Endothelial cell of umbilical vein (primary cell): ENCODE measurements at regions not wholly inside any gene's neighbourhood (a gene's known extent, or its start where the extent isn't known, plus 50 kb on each side); places are given as distances from the start of the nearest gene placed in this dataset.

ENCODE experiments used
- BruUV-seq: library from RNA; stranded (reverse); fragments of 400-500 nt; replicated peaks from 2 replicates; lab custom pipeline; 2021; lab: Mats Ljungman, UMichigan
- CTCF ChIA-PET: fragments of 300-600, 350-600 bp; sonication (Branson Sonifier 250); formaldehyde crosslinking; loops from one replicate; lab custom pipeline; 2021; ENCODE audit warnings: antibody characterized with exemption, inconsistent platforms; lab: Charles Lee
- POLR2A ChIA-PET: fragments of 300-600, 350-600 bp; sonication (Branson Sonifier 250); formaldehyde crosslinking; loops from one replicate; lab custom pipeline; 2021; ENCODE audit warnings: antibody characterized with exemption, inconsistent platforms; lab: Charles Lee
- DNase-seq: peaks from one replicate; pipeline ENCODE4 v3.0.0-alpha.2; 2011; ENCODE audit warnings: low read depth, low spot score
- FAIRE-seq: peaks from 2 replicates; lab custom pipeline; 2011; peaks lifted over from hg19 to GRCh38; lab: Jason Lieb, UNC
- H2AFZ ChIP-seq: 2 replicates; pipeline ENCODE4 v1.6.0; 2012; ENCODE audit warnings: low read depth, low read length, control low read depth, inconsistent platforms
- H3K27ac ChIP-seq: 2 replicates; pipeline ENCODE4 v1.5.1; 2011; ENCODE audit warnings: low read depth, mild to moderate bottlenecking, control low read depth, low read length, moderate library complexity; ENCODE audit not compliant: insufficient read depth
- H3K27me3 ChIP-seq, 2 experiments: 2 replicates each; pipeline versions ENCODE4 v1.6.0 to v1.6.1; 2011; ENCODE audit warnings: low read length in 2 of 2, mixed read lengths in 1 of 2; ENCODE audit not compliant: control insufficient read depth in 2 of 2, insufficient read depth in 2 of 2
- H3K36me3 ChIP-seq, 2 experiments: 2 replicates in 1 of 2; 3 replicates in 1 of 2; pipeline ENCODE4 v1.5.1; 2011; ENCODE audit warnings: low read length in 2 of 2, mild to moderate bottlenecking in 1 of 2, moderate library complexity in 1 of 2; ENCODE audit not compliant: control insufficient read depth in 2 of 2, insufficient read depth in 2 of 2; ENCODE audit errors: extremely low read depth in 1 of 2
- H3K4me1 ChIP-seq: 3 replicates; pipeline ENCODE4 v1.5.1; 2011; ENCODE audit warnings: mild to moderate bottlenecking, low read length; ENCODE audit not compliant: control insufficient read depth, insufficient read depth; ENCODE audit errors: extremely low read depth
- H3K4me2 ChIP-seq: 2 replicates; pipeline ENCODE4 v1.6.1; 2011; ENCODE audit warnings: low read length, control low read depth, mixed read lengths; ENCODE audit not compliant: insufficient read depth
- H3K4me3 ChIP-seq, 3 experiments: fragments of 200-600 bp in 1 of 3; sonication (generic), shearing (Covaris generic) in 1 of 3; replicated peaks in 1 of 3; 2 replicates each; pipeline ENCODE4 v1.5.1; 2011 to 2016; ENCODE audit warnings: control low read depth in 3 of 3, low read length in 3 of 3, mild to moderate bottlenecking in 2 of 3, inconsistent platforms in 1 of 3, low read depth in 1 of 3, moderate library complexity in 1 of 3; ENCODE audit not compliant: insufficient read depth in 1 of 3
- H3K79me2 ChIP-seq: 2 replicates; pipeline ENCODE4 v1.6.0; 2012; ENCODE audit warnings: low read length, inconsistent platforms; ENCODE audit not compliant: control insufficient read depth, insufficient read depth
- H3K9ac ChIP-seq: replicated peaks from 2 replicates; pipeline ENCODE3; 2011; ENCODE audit warnings: low read length, control low read depth; ENCODE audit not compliant: insufficient read depth; ENCODE audit errors: extremely low read depth
- H3K9me1 ChIP-seq: replicated peaks from 3 replicates; pipeline ENCODE4 v1.6.0; 2011; ENCODE audit warnings: mild to moderate bottlenecking, low read length; ENCODE audit not compliant: control insufficient read depth, insufficient read depth; ENCODE audit errors: extremely low read depth
- H3K9me3 ChIP-seq: replicated peaks from 2 replicates; pipeline ENCODE4 v1.5.1; 2012; ENCODE audit warnings: low read length, inconsistent platforms; ENCODE audit not compliant: control insufficient read depth, insufficient read depth
- H4K20me1 ChIP-seq: replicated peaks from 2 replicates; pipeline ENCODE3; 2011; ENCODE audit warnings: mild to moderate bottlenecking, low read length; ENCODE audit not compliant: control insufficient read depth, insufficient read depth; ENCODE audit errors: extremely low read depth
- EZH2 ChIP-seq: IDR thresholded peaks from 2 replicates; pipeline ENCODE4 v1.6.1; 2012; ENCODE audit warnings: borderline replicate concordance, low read depth, mild to moderate bottlenecking, moderate library complexity, low read length, inconsistent platforms; ENCODE audit not compliant: severe bottlenecking
- FOS ChIP-seq: IDR thresholded peaks from 2 replicates; pipeline ENCODE4 v1.6.1; 2011; ENCODE audit warnings: mild to moderate bottlenecking, low read length, moderate library complexity, borderline replicate concordance; ENCODE audit not compliant: insufficient read depth
- JUN ChIP-seq: IDR thresholded peaks from 2 replicates; pipeline ENCODE4 v1.6.1; 2011; ENCODE audit warnings: borderline replicate concordance, low read depth; ENCODE audit not compliant: insufficient read length, insufficient read depth
- MAX ChIP-seq: IDR thresholded peaks from 2 replicates; pipeline ENCODE4 v1.6.1; 2011; ENCODE audit not compliant: insufficient read depth, insufficient read length
- dilution Hi-C: fragments of 300-500 bp; cut with MboI; formaldehyde crosslinking; loops from one replicate; pipeline ENCODE4 v1.15.0; 2019; ENCODE audit warnings: low sequenced_read_pairs; ENCODE audit not compliant: extremely low pct_ligation_motif_present
- intact Hi-C: fragments of 100-400 bp; cut with micrococcal nuclease; formaldehyde crosslinking; loops from one replicate; pipeline ENCODE4 v1.10.0; 2022
- TF ChIP-seq, protein P1 (sequence below), 2 donors: IDR thresholded peaks; 1 replicate in 1 of 2; 2 replicates in 1 of 2; pipeline ENCODE4 v1.5.1; 2011; ENCODE audit warnings: low read length in 2 of 2, mild to moderate bottlenecking in 2 of 2, moderate library complexity in 2 of 2, control low read depth in 1 of 2, inconsistent platforms in 1 of 2, low read depth in 1 of 2; ENCODE audit not compliant: insufficient read depth in 1 of 2; ENCODE audit errors: extremely low read depth in 1 of 2

- no TSS peak for BruUV-seq
- FAIRE-seq (no peak), DNase-seq (no peak)
- Histone ChIP-seq H3K9me1 (no peaks in the 10 kb centered on the region), H3K9ac (no peak overlapping the region), H3K36me3 (no peaks in the 10 kb centered on the region), H2AFZ (no peak overlapping the region), H3K9me3 (no peaks in the 10 kb centered on the region), H3K27ac (no peak overlapping the region), H3K4me2 (no peak overlapping the region), H3K27me3 (no peaks in the 10 kb centered on the region), H3K4me1 (no peaks in the 10 kb centered on the region), H3K4me3 (no peak overlapping the region), H4K20me1 (no peaks in the 10 kb centered on the region), H3K79me2 (no peaks in the 10 kb centered on the region)
- CTCF ChIA-PET = interaction anchor here (1.2 kb wide), 1 partner anchor 12 kb away, joined by 3 read pairs; no protein-coding TSS in a partner anchor
- TF ChIP-seq, protein P1, sequence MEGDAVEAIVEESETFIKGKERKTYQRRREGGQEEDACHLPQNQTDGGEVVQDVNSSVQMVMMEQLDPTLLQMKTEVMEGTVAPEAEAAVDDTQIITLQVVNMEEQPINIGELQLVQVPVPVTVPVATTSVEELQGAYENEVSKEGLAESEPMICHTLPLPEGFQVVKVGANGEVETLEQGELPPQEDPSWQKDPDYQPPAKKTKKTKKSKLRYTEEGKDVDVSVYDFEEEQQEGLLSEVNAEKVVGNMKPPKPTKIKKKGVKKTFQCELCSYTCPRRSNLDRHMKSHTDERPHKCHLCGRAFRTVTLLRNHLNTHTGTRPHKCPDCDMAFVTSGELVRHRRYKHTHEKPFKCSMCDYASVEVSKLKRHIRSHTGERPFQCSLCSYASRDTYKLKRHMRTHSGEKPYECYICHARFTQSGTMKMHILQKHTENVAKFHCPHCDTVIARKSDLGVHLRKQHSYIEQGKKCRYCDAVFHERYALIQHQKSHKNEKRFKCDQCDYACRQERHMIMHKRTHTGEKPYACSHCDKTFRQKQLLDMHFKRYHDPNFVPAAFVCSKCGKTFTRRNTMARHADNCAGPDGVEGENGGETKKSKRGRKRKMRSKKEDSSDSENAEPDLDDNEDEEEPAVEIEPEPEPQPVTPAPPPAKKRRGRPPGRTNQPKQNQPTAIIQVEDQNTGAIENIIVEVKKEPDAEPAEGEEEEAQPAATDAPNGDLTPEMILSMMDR (IDR thresholded peaks at IDR 0.05; ENCODE audit: extremely low read depth in 1 of 2, insufficient read depth in 1 of 2, low read depth in 1 of 2, low read length in 2 of 2) = no peak
- TF ChIP-seq EZH2 = no peak
- no peak for TF ChIP-seq FOS
- no peak for TF ChIP-seq MAX
- no peak for TF ChIP-seq JUN
- dilution Hi-C loops = no loop called here
- POLR2A ChIA-PET = no interaction called here
- intact Hi-C loops = no loop called here
Measured at GRCh38 chr1:55530749-55531478, 315.8 kb upstream of the USP24 start.
